ENCODE measurements at regions not wholly inside any gene's neighbourhood (a gene's known extent, or its start where the extent isn't known, plus 50 kb on each side); places are given as distances from the start of the nearest gene placed in this dataset.

DNA sequence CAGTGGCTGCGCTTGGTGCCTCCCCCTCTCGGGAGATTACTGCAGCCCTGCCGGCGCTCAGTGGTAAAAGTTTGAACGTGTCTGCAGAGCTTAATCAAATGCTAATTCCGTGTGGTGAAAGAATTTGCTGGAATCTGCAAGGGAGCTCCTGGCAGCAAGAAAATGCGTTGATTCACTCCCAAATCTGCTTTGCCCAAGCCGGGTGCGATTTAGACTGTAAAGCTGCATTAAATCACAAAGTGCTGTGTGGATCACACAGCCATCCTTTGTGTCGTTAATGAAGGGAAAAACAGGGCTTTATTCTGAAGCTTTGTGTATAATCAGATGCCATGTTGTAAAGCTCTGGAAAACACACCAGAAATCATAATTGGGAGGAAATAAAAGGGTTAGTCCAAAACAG is 444.1 kb downstream of the BCOR start:
- no peak for DNase-seq

DNA sequence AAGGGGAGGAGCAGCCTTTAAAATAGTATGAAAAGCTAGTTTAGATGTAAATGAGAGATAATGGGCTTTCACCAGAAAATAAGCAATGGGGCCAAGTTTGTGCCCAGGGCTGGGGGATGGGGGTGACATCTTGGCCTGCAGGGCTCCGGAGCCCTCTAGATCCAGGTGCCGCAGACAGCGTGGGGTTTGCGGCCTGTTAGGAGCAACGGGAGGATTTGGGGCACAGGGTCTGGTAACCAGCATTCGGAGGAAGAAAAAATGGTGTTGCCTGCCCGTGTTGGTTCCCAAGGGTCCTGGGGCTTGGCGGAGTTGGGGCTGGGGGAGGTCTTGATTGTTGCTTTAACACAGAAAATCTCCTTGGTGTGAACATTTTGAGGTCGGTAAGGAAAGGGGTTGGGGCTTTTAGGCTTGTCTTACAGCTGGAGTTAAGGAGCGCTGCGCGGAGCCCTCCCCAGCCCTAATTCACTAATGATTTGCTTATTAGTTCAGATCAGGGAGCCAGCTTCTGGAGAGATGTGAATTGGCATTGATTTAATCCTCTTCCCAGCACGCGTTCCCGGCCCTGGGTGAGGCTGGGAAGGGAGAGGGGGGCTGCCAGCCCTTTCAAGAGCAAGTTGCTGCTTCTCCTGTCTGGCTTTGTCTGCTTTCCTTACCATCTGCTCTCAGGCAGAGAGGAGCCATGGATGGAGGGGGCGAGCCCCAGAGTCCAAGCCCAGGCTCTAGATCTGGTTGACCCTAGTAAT is 443.4 kb downstream of the BCOR start:
- no peak for DNase-seq

DNA sequence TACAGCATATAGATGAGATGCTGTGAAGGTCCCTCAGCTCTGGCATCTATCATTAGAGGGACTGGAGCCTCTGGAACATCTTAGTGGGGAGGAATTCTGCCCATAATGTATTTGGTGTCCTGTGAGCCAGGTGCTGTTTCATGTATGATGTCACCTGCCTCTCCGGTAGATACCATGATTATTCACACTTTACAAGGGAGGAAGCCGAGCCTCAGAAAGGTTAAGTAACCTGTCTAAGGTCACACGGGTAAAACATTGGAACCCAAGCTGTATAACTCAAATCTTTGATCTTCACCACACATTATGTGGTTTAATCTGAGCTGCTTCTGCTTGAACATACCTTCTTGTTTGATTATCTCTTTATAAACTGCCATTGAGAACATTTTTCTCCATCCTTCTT is 442.8 kb downstream of the BCOR start:
- no peak for DNase-seq

DNA sequence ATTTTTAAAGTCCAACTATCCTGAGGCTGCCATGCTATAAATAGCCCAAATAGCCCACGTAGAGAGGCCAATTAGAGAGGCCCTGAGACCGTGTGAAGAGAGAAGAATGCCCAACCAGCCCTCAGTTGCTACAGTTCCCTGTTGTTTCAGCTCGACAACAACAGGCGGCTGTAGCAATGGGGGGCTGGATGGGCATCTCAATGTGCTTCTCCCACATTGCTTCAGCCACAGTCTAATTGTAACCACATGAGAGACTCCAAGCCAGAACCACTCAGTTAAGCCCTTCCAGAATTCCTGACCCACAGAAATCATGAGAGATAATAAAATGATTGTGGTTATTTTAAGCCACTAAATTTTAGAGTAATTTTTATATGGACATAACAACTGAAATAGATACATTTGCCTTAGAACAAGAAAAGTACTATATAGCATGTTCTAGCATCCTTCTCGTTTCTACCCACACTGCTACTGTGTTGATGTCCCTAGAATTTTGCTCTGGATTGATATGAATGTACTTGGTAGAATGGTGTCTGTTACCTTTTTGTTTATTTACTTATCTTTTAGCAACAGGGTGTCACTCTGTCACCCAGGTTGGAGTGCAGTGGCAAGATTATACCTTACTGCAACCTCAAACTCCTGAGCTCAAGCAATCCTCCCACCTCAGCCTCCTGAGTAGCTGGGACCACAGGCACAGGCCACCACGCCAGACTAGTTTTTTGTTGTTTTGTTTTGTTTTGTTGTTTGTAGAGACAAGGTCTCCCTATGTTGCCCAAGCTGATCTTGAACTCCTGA is 436.4 kb downstream of the BCOR start:
- DNase-seq: no peak

DNA sequence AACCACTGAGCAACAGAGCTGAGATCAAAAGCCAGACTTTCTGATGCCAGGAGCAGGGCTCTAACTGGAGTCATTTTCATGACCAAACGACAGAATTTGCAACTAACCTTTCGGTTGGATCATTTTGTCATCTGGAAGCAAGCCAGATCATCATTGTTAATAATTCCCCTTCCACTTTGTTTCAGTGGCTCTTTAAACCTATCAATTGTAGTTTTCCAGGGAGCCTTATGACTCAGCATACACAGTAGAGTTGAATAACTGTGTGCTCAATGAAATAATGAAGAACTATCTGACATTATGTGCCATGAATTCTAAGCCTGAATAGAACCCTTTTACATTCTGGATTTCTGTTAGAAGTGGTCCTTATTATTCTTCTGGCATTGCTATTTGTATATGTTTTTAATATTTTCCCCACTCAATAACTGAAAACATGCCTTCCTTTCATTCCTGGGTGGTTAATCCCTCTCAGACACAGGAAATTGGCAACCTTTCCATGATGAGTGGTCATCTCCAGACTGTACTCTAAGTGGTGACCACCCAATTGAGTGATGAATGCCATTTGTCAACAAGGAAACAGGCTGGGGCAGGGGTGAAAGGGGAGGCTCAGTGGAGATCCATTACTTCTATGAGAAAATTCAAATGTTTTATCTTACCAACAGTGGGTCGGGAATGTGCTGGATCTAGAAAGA is 431.8 kb downstream of the BCOR start:
- DNase-seq: no peak

DNA sequence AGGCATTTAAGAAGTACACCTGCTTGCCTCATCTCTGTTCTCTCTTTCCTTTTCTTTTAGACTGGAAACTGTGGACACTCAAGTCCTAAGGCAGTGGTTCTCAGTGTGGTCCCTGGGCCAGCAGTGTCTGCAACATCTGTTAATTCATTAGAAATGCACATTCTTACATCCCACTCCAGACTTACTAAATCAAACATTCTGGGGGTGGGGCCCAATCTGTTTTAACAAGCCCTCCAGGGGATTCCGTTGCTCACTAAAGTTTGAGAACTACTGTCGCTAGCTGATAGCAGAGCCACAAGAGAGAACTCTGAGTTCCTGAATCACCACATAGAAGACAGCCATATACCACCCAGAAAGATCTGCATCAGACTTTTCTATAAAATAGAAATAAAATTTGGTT is 430.6 kb downstream of the BCOR start:
- no peak for DNase-seq

DNA sequence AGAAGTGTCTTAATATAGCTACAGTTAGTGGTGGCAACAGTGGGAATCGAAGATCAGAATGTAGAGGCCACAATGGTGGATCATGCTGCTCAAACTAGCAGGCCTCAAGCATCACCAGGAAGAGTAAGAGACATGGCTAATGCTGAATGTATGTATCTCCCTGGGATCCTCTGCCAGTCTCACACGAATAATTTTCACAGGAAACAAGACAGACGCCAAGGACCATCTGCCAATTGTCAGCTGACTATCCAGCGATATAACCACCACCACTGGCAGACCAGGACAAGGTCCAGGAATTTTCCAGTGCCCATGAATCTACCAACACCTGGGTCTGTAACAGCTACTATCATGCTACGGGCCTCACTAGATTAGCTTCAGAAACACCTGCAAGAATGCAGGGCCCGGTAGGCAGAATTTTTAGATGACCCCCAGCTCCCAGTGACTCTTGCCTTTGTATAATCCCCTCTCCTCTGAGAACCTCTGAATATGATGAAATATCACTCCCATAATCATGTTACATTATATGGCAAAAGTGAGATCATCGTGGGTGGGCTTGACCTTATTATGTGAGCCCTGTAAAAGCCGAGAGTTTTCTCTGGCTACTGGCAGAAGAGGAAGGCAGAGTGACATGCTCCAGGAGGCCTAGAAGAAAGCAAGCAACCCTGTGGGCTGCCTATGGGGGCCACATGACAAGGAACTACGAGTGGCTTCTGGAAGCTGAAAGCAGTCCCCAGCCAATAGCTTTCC is 429.8 kb downstream of the BCOR start:
- no peak for DNase-seq

DNA sequence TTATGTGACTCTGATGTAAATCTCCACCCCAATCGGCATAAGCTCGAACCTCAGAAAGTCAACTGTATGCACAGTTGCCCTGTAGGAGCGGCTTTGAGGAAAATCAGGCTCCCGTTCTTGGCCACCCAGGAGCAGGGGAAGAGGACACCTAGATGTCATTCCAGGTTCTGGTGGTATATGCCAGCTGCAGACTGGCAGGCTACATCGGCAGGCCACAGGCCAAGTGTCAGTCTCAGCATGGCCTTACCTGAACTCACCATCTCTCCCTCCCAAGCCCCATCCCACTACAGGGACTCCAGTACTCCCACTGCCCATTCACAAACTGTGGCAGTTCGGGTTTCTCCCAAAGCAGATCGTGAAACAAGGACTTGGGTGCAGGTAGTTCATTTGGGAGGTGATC is 428.1 kb downstream of the BCOR start:
- no peak for DNase-seq

DNA sequence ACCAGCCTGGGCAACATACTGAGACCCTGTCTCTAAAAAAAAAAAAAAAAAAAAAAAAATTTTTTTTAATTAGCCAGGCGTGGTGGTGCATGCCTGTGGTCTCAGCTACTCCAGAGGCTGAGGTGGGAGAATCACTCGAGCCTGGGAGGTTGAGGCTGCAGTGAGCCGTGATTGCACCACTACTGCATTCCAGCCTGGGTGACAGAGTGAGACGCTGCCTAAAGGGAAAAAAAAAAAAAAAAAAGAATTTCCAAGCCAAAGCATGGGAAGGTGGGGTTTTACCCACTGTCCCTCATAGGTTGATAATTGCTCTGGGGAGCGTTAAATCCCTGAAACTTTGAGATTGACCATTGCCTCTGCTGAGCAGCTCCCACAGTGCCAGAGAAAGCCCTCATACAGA is 427.5 kb downstream of the BCOR start:
- DNase-seq: no peak

DNA sequence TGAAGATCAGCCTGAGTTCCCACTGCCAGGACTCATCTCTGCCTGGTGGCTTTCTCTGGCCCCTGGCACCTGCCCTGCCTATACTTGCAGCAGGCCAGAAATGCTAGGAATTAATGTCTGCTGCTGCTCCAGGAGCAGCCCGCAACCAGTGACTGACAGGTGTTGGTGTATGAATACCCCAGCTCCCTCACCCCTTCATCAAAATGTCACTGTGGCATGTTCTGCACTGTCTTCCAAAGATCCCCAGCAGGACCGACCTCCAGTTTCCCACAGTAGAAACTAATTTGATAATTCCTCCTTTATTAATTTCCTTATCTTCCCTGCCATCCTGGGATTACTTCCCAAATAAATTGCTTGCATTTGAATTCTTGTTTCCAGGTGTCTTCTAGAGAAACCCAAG is 425.4 kb downstream of the BCOR start:
- DNase-seq: no peak

DNA sequence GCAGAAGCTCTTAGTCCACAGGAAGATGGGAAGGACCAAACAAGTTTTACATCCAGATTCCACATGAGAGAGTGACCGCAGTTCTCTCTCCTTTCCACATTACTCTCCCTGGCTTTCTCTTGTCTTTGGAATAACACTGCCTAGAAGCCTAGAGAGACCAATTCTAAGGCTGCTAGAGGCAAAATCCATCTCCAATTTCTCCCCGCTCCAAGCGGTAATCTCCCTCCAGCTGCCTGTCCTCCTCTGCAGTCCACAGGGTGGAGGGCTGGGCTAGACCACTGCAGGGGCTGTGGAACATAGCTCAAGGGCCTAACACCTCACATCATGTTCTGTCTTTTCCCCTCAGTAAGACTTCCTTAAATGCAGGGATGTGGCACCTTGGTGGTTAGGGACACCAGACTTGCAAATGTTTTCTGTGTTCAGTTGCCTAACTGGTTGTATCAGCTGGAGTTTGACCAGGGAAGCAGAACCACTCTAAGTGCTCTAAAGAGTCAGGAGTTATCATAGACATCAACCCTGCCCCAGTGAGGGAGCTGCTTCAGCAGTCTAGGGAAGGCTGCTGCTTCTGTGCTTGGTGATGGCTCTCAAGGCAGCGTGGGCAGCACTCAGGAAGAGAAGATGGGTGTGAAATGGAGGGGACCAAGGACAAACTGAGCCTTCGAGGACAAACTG is 423.1 kb downstream of the BCOR start:
- no peak for DNase-seq

DNA sequence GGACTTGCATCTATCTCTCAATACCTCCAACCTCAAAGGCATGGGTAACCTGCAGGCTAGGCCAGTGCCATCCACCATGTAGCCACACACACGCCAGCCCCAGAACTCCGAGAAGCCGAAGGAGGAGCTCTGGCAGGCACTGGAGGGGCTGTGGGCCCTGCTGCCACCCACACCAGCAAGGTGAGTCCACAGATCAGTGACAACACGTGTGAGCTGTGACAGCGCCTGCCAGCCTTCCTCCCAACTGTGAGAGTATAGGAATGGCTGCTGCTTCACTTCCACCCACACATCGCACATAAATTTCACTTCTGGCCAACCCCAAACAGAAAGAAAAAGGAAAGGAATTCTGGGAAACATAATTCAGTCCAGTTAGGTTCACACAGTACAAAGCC is 422.6 kb downstream of the BCOR start:
- DNase-seq: no peak

DNA sequence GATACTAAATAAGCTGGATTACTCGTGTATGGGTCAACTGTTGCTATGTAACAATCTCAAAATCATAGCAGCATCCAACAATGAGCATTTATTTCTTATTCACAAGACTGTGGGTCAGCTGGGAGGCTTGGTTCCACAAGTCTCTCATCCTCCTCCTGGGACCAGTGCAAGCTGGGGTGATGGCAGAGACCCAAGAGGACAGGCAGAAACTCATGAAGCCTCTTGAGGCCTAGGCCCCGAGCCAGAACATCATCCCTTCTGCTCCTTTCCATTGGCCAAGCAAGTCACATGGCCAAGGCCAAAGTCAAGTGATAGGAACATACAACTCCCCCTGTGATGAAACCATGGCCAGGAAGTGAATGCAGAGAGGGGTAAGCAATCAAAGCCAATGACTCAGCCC is 422.1 kb downstream of the BCOR start:
- no peak for DNase-seq

DNA sequence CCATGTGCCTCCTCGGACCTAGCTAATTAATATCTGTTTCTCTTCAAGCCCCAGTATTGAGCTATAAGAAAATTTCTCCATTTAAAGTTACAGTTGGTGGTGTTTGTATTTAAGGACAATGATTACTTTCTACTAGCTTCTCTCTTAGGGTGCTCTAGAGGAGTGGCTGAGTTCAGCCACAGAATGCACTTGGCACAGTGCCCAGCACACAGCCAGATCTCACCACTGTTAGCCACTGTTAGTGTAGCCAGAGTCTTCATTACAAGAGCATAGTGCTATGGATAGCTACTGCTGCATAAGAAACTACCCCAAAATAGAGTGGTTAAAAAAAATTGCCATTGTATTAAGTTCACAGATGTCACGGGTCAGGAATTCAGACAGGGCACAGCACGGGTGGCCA is 421.3 kb downstream of the BCOR start:
- no peak for DNase-seq

DNA sequence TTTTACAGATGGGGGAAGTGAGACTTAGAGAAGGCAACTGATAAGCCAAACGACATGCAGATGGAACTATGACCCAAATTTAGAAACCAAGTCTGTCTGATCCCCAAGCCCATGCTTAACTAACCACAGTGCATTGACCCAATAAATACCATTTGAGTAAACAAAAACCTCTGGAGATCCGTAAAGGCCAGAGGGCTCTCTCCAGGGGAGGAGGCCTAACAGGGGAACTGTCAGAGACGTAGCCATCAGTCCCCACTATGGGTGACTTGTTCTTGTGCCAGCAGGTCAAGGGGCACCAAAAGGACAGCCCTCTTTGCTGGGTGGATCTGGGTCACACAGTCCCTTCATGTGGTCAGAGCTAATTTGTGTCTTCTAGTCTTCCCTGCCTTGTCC is 420.2 kb downstream of the BCOR start:
- no peak for DNase-seq

DNA sequence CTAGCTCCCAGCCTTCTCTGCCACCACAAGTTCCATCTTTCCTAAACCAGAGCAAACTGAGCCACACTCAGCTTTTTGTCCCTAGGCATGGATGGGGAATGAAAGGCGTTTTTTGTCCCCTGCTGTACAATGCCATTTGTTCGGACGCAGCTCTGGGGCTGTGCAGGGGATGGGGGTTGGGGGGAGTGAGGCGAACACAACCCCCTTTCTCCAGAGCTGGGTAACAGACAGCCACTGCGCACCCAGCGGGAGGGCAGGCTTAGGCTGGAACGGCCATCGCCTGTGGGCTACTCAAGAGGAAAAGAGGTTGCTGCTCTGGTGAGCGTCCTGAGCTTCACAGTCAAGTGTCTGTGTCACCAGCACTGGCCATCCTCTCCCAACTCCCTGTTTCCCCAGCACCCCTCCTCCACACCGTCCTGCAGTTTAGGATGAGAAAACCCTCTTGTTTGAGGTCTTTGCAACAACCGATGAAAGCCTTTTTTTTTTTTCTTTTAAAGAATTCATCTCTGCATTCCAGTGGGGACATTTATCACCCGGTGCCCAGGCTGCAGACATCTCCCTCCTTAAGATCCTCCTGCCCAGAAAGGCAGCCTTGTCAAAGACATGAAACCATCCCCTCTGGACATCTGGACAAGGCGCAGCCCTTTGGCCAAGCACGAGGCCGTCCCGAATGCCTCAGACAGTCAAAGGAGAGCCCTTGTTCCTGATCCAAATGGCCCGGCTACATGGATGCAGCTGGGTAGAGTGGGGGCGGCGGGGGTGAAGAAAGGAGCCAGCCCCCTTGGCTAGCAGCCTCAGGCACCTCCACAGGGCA is 419.6 kb downstream of the BCOR start:
- no peak for DNase-seq

DNA sequence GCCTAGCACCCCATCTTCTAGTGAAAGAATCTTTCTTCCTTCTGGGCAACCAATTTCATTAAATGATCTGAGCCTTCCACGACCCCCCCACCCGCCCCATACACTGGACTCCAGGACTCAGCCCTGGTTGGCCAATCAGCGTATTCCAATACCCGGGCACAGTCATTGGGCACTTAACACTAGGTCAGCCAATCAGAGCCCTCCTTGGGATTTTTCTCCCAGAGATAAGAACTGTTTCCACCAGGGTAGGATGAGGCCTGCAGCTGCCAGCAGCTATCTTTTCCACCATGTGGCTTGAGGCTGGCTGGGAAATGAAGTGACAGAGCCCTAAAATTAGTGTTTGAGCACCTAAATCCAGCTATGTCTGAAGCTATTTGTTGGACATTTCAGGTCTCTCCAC is 418.8 kb downstream of the BCOR start:
- no peak for DNase-seq

DNA sequence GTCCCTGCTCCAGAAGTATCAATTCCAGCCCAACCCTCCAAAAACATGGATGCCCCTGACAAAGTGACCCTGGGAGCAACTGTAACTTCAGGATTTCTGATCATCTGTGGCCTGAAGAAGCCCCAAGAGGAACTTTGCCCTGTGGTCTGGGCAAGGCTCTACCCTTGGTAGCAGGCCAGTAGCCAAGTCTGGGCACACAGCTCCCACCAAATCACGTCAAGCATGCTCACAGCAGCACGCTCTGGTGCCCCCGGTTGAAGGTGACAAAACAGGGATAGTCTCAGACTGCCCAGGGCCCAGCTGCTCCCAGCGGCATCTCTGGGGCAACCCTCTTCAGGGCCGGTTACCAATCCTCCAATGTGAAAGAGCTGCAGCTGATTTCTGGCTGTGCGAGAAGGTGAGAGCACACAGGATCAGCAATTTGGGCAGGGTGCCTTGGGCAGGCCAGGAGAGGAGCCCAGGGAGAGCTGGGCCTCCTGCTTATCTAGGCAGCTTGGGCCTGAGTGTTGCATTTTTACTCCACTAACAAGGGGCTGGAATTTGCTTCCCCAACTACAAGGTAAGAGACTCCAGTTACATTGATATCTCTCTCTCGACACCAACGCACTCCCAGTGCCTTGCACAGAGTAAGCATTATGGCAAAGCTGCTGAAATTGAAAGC is 418.1 kb downstream of the BCOR start:
- no peak for DNase-seq

DNA sequence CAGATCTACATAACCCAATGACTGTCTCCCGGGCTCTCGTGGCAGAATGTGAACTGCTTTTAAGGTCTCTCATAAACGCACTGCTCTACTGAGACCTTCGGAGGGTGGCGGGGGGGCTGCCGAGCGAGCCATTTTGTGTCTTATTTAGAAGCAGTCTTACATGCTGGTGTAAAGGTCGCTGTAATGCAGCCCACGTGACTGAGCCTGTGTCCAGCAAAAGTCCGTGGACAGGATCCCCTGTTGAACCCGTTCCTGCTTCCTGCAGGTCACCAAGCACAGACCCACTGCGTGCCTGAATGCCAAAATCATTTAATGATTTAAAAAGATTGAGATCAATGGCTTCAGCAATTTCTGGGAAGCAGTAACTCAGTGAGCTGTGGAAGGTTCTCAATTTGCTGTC is 415.9 kb downstream of the BCOR start:
- no peak for DNase-seq

DNA sequence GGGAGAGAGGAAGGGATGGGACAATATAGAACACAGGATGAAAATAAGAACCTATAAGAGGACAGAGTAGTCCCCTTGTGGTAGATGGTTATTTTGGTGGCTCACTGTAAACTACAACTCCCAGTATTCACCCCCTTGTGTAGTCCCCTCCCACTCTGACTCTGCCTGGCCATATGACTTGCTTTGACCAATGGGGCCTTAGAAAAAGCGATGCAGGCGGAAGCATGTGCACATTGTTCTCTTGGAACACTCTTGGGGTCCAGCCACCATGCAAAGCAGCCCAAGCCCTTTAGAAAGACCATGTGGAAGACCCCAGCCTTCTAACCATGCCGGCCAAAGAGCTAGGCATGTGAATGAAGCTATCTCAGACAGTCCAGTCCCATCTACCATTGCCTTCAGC is 415.0 kb downstream of the BCOR start:
- no peak for DNase-seq

DNA sequence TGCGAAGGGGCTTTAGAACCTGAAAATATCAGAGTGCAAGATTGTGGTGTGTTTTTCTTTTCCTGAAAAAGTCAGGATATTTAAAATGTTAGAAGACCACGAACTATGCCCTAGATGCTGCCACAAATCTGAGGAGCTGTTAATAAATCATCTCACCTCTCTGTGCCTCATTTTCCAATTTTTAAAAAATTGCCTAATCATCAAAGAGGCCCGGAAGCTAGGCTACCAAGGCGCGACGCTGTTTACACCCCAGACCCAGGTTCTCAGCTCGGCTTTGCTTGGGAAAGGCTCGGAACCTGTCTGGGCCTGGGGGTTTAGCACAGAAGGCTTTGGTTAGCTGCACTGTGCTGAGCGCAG is 409.6 kb downstream of the BCOR start:
- DNase-seq: no peak

Measured in activated T-cell treated with anti-CD3 and anti-CD28 coated beads, Interleukin-2, amount 50 U/mL, for 48 hours (primary cell).